Cardiac muscle cell (in vitro differentiated cells and primary cell): ENCODE measurements at regions not wholly inside any gene's neighbourhood (a gene's known extent, or its start where the extent isn't known, plus 50 kb on each side); places are given as distances from the start of the nearest gene placed in this dataset.
"Not testable (repeated sequence)": the region's sequence is repeated elsewhere in the genome, so short reads cannot be mapped to it uniquely, and the experiment has no call there.

Source experiments
- DNase-seq, 2 donors: peaks; one replicate each; pipeline versions ENCODE4 v3.0.0 to v3.0.0-alpha.2; 2010 to 2017; ENCODE audit warnings: low read depth in 1 of 2, low spot score in 1 of 2
- H3K27ac ChIP-seq: fragments of 200-600 bp; sonication (generic); 2 replicates; pipeline ENCODE4 v1.5.1; 2016
- H3K27me3 ChIP-seq: fragments of 200-600 bp; sonication (generic); 2 replicates; pipeline ENCODE4 v1.6.0; 2016; ENCODE audit warnings: control low read depth
- H3K36me3 ChIP-seq: fragments of 200-600 bp; sonication (generic); 2 replicates; pipeline ENCODE4 v1.5.1; 2016; ENCODE audit warnings: control low read depth
- H3K4me1 ChIP-seq: fragments of 200-600 bp; sonication (generic); 2 replicates; pipeline ENCODE4 v1.8.1; 2017; ENCODE audit warnings: low read depth, mild to moderate bottlenecking, mixed run types
- H3K4me3 ChIP-seq: fragments of 200-600 bp; sonication (generic); 2 replicates; pipeline ENCODE4 v1.5.1; 2016; ENCODE audit warnings: mild to moderate bottlenecking
- H3K9me3 ChIP-seq: fragments of 200-600 bp; sonication (generic); 2 replicates; pipeline ENCODE4 v1.5.1; 2017; ENCODE audit warnings: low read depth, mild to moderate bottlenecking, control low read depth
- TF ChIP-seq, protein P1 (sequence below): IDR thresholded peaks from 2 replicates; pipeline ENCODE4 v1.5.1; 2012; ENCODE audit warnings: low read depth, mild to moderate bottlenecking, low read length

- DNase-seq, result peak in 1 of 2 donors; percentile 6
- Histone ChIP-seq H3K36me3 (no peaks in the 10 kb centered on the region), H3K27ac (peak overlapping the region; percentile 92), H3K4me3 (no peak overlapping the region), H3K4me1 (peaks cover 42% of the 10 kb centered on the region), H3K27me3 (no peaks in the 10 kb centered on the region), H3K9me3 (no peaks in the 10 kb centered on the region)
- TF ChIP-seq, protein P1, sequence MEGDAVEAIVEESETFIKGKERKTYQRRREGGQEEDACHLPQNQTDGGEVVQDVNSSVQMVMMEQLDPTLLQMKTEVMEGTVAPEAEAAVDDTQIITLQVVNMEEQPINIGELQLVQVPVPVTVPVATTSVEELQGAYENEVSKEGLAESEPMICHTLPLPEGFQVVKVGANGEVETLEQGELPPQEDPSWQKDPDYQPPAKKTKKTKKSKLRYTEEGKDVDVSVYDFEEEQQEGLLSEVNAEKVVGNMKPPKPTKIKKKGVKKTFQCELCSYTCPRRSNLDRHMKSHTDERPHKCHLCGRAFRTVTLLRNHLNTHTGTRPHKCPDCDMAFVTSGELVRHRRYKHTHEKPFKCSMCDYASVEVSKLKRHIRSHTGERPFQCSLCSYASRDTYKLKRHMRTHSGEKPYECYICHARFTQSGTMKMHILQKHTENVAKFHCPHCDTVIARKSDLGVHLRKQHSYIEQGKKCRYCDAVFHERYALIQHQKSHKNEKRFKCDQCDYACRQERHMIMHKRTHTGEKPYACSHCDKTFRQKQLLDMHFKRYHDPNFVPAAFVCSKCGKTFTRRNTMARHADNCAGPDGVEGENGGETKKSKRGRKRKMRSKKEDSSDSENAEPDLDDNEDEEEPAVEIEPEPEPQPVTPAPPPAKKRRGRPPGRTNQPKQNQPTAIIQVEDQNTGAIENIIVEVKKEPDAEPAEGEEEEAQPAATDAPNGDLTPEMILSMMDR, result no peak
Measured at GRCh38 chr13:60229708-60230272, 66.1 kb upstream of the DIAPH3 start.

- peaks cover 39% of the 10 kb centered on the region for H3K4me1 ChIP-seq
- DNase-seq, result peak; percentile 62 to 84
- H3K27ac ChIP-seq, result peak overlapping the region; percentile 92
- no peaks in the 10 kb centered on the region for H3K27me3 ChIP-seq
- no peaks in the 10 kb centered on the region for H3K36me3 ChIP-seq
- H3K4me3 ChIP-seq, result no peak overlapping the region
- TF ChIP-seq, protein P1, result no peak
- no peaks in the 10 kb centered on the region for H3K9me3 ChIP-seq
Measured at GRCh38 chr13:60230593-60230992, 66.9 kb upstream of the DIAPH3 start.

DNA sequence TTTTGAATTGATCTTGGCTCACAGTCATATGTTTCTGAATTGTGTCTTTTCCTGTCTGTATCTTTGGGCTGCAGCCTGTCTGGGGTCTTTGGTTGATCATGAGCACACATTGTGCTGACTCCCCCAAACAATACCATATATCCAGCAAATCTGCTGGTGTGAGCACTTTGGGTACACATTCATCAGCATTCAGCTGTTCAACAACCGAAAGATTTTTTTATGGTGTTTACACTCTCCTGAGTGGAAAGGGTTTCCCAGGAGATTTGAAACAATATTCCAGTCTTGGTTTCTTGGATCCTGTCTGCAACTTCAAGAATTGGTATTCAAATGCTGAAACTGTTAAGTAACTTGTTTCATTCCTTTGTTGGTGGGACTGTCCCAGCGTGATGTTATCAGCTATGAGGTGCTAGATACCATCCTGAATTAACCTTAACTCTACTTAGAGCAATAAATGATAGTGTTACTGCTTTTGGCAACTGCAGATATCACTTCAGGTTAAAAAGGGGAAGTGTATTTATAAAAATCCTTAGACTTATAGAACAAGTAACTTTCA is 78.4 kb upstream of the DIAPH3 start:
- Histone ChIP-seq H3K4me3 (no peak overlapping the region), H3K27me3 (no peaks in the 10 kb centered on the region), H3K36me3 (no peaks in the 10 kb centered on the region), H3K27ac (peak overlapping the region; percentile 53), H3K4me1 (peaks cover 6% of the 10 kb centered on the region), H3K9me3 (no peaks in the 10 kb centered on the region)
- DNase-seq, result no peak
- TF ChIP-seq, protein P1, result no peak

GRCh38 chr13:60244381-60244780 is 80.7 kb upstream of the DIAPH3 start:
- Histone ChIP-seq H3K4me1 (peaks cover 6% of the 10 kb centered on the region), H3K27ac (no peak overlapping the region), H3K4me3 (no peak overlapping the region), H3K36me3 (no peaks in the 10 kb centered on the region), H3K27me3 (no peaks in the 10 kb centered on the region), H3K9me3 (no peaks in the 10 kb centered on the region)
- TF ChIP-seq, protein P1, result no peak
- DNase-seq, result no peak

DNA sequence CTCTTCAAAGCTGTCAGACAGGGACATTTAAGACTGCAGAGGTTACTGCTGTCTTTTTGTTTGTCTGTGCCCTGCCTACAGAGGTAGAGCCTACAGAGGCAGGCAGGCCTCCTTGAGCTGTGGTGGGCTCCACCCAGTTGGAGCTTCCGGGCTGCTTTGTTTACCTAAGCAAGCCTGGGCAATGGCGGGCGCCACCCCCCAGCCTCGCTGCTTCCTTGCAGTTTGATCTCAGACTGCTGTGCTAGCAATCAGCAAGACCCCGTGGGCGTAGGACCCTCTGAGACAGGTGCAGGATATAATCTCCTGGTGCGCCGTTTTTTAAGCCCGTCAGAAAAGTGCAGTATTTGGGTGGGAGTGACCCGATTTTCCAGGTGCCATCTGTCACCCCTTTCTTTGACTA is 87.7 kb upstream of the DIAPH3 start:
- not testable (repeated sequence) for H3K9me3 ChIP-seq, H3K4me1 ChIP-seq, H3K36me3 ChIP-seq, H3K27me3 ChIP-seq, H3K27ac ChIP-seq, DNase-seq, H3K4me3 ChIP-seq

GRCh38 chr13:60258349-60258748 is 94.6 kb upstream of the DIAPH3 start:
- no peaks in the 10 kb centered on the region for H3K36me3 ChIP-seq

More at GRCh38 chr13:60258349-60258748, 94.6 kb upstream of the DIAPH3 start:
- DNase-seq, result no peak
- TF ChIP-seq, protein P1, result no peak
- peaks cover 4% of the 10 kb centered on the region for H3K4me1 ChIP-seq
- H3K27me3 ChIP-seq, result no peaks in the 10 kb centered on the region
- H3K4me3 ChIP-seq, result no peak overlapping the region
- no peak overlapping the region for H3K27ac ChIP-seq
- H3K9me3 ChIP-seq, result no peaks in the 10 kb centered on the region
